NCI-H510A treated with DMSO at 0.1 percent for 48 hours (cell line): ENCODE measurements at regions not wholly inside any gene's neighbourhood (a gene's known extent, or its start where the extent isn't known, plus 50 kb on each side); places are given as distances from the start of the nearest gene placed in this dataset.

Experiments
- DNase-seq: peaks from one replicate; lab custom pipeline; 2025; lab: John Stamatoyannopoulos, UW

DNA sequence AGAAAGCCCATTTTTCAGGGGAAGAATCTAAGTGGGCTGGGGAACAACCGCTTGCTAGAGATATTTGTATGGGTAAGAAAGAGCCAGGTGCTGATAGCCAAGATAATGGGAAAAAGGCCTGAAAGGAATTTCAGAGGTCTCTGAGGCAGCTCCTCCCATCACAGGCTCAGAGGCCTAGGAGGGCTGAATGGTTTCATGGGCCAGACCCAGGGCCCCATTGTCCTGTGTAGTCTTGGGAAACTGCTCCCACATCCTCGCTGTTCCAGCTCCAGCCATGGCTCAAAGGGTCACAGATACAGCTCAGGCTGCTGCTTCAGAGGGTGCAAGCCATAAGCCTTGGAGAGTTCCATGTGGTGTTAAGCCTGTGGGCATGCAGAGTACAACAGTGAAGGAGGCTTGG is 73.2 kb upstream of the ARHGAP20 start:
- DNase-seq, result no peak

DNA sequence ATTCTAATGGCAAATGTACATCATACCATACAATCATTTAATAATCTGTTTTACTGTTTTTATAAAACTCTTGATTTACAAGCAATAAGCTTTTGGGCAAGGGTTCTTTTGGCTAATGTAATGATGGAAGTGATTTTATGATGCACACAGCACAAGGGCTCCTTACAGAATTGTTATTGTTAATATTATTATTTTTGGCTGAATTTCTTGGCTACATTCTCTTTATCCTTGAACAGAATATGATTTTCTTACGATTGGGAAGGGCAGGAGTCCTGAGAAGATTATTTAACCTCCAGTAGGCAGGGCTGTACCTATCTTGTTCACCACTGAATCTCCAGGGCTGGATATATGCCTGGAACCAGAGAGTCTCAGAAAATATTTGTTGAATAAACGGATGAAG is 70.4 kb upstream of the ARHGAP20 start:
- DNase-seq, result no peak

DNA sequence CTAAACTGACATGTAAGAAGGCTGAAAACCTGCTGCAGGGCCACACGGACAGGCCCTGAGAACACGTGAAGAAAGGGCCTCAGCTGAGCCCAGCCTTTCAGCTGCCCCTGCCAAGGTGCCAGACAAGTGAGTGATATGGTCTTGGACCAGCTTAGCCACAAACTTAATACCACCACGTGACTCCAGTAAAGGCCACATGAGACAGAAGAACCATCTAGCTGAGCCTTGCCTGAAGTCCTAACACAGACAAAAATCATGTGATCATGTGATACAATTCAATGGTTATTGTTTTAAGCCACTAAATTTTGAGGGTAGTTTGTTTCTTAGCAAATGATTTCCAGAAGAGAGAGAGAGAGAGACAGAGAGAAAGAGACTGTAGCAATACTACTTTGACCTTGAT is 66.9 kb upstream of the ARHGAP20 start:
- DNase-seq, result no peak

DNA sequence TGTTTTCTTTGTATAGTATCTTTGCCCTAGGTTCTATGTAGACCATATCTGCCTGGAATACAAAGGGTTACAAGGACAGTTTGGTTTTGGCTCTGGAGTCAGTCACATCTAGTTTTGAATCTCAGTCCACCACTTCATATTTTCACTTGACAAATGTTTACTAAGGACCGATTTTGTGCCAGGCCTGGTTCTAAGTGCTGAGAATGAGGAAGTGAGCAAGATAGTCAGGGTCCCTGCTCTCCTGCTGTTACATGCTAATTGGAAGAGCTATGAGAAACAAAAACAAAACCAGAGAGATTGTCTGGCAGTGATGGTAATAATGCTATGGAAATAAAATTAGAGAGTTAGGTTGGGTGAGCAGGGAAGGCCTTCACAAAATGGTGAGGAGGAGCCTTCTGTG is 66.1 kb upstream of the ARHGAP20 start:
- no peak for DNase-seq

DNA sequence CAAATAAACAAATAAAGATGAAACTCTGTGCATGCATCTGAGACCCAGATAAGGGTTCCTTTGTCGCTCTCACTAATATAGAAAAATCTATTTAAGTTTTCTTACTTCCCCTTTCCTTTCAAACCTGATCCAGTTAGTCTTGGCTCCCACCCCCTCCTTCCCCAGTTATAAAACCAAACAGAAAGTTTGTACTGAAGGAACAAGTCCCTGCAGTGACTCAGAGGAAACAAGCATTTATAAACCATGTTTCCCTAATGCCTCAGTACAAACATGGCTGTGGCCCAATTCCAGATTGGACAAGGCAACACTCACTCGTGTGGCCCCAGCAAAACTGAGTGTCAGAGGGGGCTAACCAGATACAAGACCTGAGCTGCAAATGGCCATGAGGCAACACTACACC is 65.5 kb upstream of the ARHGAP20 start:
- no peak for DNase-seq

DNA sequence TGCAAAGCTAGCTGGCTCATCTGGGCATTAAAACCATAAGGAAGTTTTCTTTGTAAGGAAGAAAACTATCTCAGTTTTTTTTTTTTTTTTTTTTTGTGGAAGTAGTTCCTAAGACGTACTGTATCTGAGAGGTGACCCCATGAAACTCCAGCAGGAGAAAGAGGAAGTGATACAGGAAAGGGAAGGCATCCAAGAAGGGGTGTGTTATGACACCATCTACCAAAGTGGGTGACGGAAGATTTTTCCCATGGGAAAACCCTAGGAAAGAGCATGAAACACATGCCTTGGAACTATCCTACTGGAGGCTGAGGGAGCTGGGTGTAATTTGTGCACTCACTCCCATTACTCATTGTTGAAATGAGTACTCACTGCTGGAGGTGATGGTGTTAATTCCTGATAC is 63.8 kb upstream of the ARHGAP20 start:
- no peak for DNase-seq

DNA sequence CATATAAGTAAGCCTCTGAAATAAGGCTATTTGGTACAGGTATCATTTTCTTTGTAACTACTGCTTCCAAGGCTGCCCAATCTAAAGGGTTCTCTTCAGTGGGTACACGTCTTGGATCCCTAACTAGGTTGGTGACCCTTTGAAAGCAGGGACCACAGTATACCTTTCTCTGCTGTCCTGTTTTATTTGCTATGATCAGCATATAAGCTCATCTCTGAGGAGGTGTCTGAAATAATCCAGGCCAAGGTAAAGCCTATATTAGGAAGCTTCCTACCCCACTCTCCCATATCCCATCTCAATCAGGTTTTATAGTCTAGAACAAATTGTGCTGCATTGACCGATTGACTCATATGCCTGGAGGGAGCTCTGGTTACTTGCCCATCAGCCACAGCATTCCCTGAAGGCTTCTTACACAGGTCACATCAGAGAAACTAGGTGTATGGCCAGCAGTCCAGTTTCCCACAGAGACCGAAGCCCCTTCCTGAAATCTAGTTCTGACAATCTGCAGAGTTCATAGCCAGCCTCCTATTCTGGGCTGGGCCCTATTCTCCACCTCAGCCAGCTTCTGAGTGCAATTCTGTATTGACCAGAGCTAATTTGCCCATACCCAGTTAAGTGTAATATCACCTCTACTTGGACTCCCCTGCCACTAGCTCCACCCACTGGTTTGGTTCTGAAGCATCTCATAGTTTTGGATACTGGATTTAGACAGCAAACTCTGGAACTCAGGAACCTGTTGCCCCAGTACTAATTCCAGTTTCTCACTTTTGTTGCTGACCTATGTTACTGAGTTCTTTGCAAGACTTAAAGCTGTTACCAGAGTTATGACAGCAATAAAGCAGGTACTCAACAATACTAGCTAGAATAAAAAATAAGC is 62.1 kb upstream of the ARHGAP20 start:
- no peak for DNase-seq

DNA sequence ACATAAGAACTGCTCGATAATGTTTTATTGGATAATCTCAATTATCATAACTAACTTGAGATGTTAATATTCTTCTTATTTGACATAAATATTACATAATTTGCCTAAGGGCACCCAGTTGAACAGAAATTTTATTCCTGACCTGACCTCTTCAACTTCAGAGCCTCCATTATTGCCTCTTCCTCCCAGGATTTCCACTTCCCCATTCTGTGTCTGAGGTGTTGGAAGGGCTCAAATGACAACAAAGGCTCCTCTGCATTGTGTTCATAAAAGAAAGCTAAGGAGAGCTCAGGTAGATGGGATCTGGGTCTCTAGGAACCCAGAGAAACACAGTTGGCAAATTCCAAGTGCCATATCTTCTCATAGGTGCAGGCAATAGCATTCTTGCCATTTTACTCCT is 61.2 kb upstream of the ARHGAP20 start:
- DNase-seq, result no peak

DNA sequence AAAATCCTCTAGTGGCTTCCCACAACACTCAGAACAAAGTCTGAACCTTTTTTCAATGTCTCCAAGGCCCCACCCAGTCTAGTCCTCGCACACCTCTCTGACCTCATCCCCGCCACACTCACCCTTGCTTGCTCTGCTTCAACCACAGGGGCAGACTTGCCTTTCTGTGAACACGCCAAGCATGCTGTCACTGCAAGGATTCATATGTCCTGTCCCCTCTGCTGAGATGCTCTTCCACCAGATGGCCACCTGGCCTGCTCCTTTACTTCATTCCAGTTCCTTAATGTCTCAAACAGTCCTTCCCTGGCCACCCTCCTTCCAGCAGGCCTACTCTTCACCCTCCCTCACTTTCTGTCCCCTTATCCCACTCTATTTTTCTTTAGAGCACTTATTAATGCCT is 60.6 kb upstream of the ARHGAP20 start:
- DNase-seq, result no peak

DNA sequence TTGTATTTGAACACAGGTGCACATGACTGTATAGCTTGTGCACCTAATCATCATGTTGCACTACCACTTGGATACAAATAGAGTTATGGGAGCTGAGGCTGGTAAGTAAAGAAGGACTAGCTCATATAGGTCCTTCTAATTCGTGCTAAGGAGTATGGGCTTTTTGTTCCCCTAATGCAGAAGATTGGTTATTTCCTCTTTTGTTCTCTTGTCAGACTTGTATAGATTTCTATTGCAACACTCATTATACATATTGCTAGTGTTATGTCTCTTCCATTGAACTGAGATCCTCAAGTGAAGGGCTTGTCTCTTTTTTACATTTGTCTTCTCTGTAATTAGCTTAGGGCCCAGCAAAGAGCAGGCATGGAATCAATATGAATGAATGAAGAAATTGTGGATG is 54.1 kb upstream of the ARHGAP20 start:
- no peak for DNase-seq

DNA sequence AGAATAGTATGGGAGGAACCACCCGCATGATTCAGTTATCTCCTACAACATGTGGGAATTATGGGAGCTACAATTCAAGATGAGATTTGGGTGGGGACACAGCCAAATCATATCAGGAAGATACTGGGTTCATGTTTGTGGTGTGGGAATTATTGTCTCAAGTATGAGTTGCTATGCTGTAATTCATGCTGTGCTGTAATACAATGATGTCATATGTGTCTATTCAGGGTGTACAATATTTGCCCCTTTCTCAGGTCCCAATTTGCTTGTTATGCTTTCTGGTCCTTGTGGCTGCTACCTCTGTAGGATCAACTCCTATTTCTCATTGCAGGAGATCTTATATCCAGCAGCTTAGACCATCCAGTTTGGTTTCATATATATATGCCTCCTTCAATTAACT is 52.2 kb upstream of the ARHGAP20 start:
- no peak for DNase-seq

DNA sequence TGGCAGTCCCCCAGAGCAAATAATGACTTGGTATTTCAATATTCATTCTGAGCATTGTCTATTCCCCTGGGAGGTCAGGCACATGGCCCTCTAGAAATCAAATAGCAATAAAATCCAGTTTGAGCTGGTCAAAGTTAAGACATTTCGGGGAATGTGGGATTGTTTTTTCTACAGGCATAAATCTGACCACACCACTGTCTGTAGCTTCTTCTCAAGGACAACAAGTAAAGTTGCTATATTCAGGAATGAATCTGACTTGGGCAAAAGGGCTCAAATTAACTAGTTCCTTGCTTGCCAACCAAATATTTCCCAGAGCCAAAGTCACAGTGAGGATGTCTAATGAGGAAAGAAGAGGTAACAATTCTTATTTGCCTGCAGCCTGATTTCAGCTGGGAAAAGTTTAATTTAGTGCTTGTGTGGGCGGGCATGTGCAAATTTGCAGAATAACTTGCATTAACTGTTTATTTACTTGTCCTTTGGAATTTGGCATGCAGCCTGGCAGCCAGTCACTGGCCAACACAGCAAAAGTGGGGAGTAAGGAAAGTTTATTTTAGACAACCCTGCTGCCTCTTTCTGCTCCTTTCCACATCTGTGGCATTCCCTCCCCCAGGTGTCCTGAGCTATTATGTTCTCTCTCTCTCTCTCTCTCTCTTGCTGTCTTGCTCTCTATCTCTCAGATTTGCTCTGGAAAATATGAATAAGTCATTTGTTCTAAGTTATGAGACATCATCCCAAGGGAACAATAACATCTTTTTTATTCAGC is 51.2 kb upstream of the ARHGAP20 start:
- no peak for DNase-seq

DNA sequence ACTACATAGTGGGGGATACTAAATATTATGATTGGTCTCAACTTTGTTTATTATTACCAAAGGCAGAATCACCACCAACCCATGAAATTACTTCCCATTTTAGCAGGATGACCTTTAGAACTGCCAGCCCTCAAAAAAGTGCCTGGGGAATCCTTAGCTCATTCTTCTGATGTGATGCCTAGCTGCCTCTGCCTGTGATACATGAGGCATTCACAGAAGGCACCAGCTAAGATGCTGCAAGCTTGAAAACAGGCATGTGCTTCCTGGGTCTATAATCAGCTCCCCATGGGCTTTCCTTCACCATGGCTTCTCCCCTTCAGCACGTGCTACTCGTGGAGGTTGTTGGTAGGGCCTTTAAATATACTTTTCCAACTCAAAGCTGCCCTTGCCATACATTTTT is 50.4 kb upstream of the ARHGAP20 start:
- no peak for DNase-seq
